ENCODE measurements at regions not wholly inside any gene's neighbourhood (a gene's known extent, or its start where the extent isn't known, plus 50 kb on each side); places are given as distances from the start of the nearest gene placed in this dataset.

GRCh38 chr9:80498001-80498555 lies 926.3 kb downstream of the TLE4 start:
- TF ChIP-seq POLR2A (IDR thresholded peaks at IDR 0.05) (no peak), CTCF (IDR thresholded peaks at IDR 0.05) (no peak)

Measured in adrenal gland (tissue), 5 donors.